ENCODE measurements at regions not wholly inside any gene's neighbourhood (a gene's known extent, or its start where the extent isn't known, plus 50 kb on each side); places are given as distances from the start of the nearest gene placed in this dataset.

GRCh38 chr2:82857967-82858366 is 1601.1 kb downstream of the SUCLG1 start:
- no peak for FAIRE-seq

GRCh38 chr2:82853299-82853698 is 1605.8 kb downstream of the SUCLG1 start:
- no peak for FAIRE-seq

- FAIRE-seq: no peak
These were observed 1606.3 kb downstream of the SUCLG1 start for GRCh38 chr2:82852787-82853186.

- FAIRE-seq: no peak
These were observed 1610.8 kb downstream of the SUCLG1 start for GRCh38 chr2:82848285-82848684.

GRCh38 chr2:82839036-82839435 is 1620.0 kb downstream of the SUCLG1 start:
- no peak for FAIRE-seq

GRCh38 chr2:82837588-82838304 is 1621.3 kb downstream of the SUCLG1 start:
- FAIRE-seq: no peak

GRCh38 chr2:82834893-82835292 is 1624.2 kb downstream of the SUCLG1 start:
- no peak for FAIRE-seq

GRCh38 chr2:82827426-82827825 is 1631.7 kb downstream of the SUCLG1 start:
- no peak for FAIRE-seq

- FAIRE-seq: no peak
These were observed 1632.6 kb downstream of the SUCLG1 start for GRCh38 chr2:82826437-82826836.

- no peak for FAIRE-seq
These were observed 1633.5 kb downstream of the SUCLG1 start for GRCh38 chr2:82825410-82826090.

- FAIRE-seq: no peak
These were observed 1635.2 kb downstream of the SUCLG1 start for GRCh38 chr2:82823892-82824291.

GRCh38 chr2:82819951-82820350 is 1639.1 kb downstream of the SUCLG1 start:
- no peak for FAIRE-seq

GRCh38 chr2:82814146-82814545 is 1644.9 kb downstream of the SUCLG1 start:
- no peak for FAIRE-seq

GRCh38 chr2:82811946-82812345 is 1647.1 kb downstream of the SUCLG1 start:
- FAIRE-seq: no peak

- no peak for FAIRE-seq
These were observed 1655.8 kb downstream of the SUCLG1 start for GRCh38 chr2:82803307-82803706.

- FAIRE-seq: no peak
These were observed 1661.6 kb downstream of the SUCLG1 start for GRCh38 chr2:82797469-82797868.

- no peak for FAIRE-seq
These were observed 1662.9 kb downstream of the SUCLG1 start for GRCh38 chr2:82796132-82796531.

- no peak for FAIRE-seq
These were observed 1663.6 kb downstream of the SUCLG1 start for GRCh38 chr2:82795446-82795845.

- FAIRE-seq: no peak
These were observed 1665.2 kb downstream of the SUCLG1 start for GRCh38 chr2:82793711-82794435.

GRCh38 chr2:82792316-82792715 is 1666.8 kb downstream of the SUCLG1 start:
- no peak for FAIRE-seq

GRCh38 chr2:82790206-82791021 is 1668.7 kb downstream of the SUCLG1 start:
- no peak for FAIRE-seq

GRCh38 chr2:82789851-82790205 is 1669.3 kb downstream of the SUCLG1 start:
- FAIRE-seq: no peak

Measured in colon (tissue), 2 donors.